Dermis microvascular lymphatic vessel endothelial cell (primary cell): ENCODE measurements at regions not wholly inside any gene's neighbourhood (a gene's known extent, or its start where the extent isn't known, plus 50 kb on each side); places are given as distances from the start of the nearest gene placed in this dataset.
"Not testable (repeated sequence)": the region's sequence is repeated elsewhere in the genome, so short reads cannot be mapped to it uniquely, and the experiment has no call there.

Experiments used
- DNase-seq, 2 donors: peaks; one replicate each; pipeline versions ENCODE4 v3.0.0 to v3.0.0-alpha.2; 2010; ENCODE audit warnings: low read depth in 2 of 2

- no peak for DNase-seq
Measured at GRCh38 chr16:86073103-86073625, 174.2 kb downstream of the IRF8 start.

- DNase-seq = no peak
Measured at GRCh38 chr16:86073763-86074493, 175.0 kb downstream of the IRF8 start.

DNA sequence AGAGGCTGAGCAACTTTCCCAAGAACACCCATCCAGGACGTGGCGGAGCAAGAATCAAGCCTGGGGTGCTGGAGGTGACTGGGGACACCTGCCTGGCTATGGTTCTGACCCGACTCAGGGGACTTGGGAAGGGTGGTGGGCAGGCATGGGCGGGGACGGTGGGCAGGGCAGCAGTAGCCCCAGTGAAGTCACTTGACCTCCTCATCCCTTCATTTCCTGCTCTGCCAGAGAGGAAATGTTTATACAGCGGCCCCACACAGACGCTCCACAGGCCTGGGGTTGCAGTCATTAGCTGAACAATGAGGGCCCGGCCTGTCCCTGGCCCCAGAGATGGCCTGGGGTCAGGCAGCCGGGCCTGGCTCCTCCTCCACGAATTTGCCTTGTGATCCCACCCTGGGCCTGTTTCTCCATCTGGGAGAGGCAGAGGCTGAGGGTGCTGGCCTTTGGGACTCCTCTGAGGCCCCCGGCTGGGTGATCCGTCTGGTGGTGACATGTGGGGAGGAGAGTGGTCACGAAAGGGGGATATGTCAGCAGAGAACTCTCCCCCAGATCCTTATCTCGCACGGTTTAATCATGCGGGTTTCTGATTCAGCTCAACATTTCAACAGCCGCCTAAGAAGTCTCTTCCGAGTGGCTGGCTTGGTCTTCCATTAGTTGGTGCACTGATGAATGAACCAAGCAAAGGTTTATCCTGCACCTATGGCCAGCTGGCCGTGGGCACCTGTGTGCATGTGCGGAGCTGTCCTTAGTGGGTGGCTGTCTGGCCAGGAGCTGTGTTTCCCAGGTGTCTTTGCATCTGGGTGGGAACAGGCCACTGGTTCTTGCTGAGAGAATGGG, 175.9 kb downstream of the IRF8 start:
- DNase-seq = peak; percentile 48 to 63

- no peak for DNase-seq
Measured at GRCh38 chr16:86075488-86075785, 176.5 kb downstream of the IRF8 start.

- no peak for DNase-seq
Measured at GRCh38 chr16:86075839-86076440, 177.0 kb downstream of the IRF8 start.

DNA sequence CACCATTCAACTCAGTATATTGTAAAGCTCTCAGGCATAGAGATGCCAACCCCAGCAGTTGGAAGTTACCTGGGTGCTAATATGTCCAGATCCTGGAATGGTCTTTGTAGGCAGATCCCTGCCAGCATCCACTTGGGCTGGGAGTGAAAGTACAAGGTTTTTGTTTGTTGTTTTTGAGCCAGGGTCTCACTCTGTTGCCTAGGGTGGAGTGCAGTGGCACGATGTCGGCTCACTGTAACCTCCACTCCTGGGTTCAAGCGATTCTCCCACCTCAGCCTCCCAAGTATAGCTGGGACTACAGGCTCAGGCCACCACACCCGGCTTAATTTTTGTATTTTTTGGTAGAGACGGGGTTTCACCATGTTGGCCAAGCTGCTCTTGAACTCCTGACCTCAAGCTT, 177.6 kb downstream of the IRF8 start:
- DNase-seq = no peak

DNA sequence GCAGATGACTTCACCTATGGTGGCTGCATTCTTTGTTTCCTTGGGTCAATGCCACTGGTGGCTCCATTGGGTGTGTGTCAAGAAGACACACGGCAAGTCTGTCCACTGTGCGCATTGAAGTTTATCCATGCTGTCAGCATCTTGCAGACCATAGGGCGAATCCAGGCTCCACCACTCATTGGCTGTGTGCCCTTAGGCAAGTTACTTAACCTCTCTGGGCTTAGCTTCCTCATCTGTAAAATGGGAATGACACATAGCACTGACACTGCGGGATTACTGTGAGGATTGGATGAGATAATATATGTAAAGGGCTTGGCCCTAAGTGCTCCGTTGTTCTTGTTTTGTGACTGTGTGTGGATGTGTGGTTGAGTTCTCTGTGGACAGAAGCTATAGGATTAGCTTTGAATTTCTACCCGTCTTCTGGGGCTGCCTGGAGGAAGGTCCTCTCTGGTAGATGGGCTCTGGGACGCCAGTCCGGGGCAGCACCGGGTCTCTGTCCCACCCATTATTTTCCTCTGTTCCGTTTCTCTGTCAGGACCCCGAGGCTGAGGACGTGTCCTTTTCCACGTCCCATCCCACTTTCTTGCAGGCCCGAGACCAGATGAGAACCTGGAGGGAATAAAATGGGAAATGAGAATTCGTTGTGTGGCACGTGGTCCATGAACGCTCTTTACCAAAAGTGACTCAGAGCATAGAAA, 178.4 kb downstream of the IRF8 start:
- DNase-seq = no peak

GRCh38 chr16:86078121-86078600, 179.2 kb downstream of the IRF8 start:
- DNase-seq = no peak

DNA sequence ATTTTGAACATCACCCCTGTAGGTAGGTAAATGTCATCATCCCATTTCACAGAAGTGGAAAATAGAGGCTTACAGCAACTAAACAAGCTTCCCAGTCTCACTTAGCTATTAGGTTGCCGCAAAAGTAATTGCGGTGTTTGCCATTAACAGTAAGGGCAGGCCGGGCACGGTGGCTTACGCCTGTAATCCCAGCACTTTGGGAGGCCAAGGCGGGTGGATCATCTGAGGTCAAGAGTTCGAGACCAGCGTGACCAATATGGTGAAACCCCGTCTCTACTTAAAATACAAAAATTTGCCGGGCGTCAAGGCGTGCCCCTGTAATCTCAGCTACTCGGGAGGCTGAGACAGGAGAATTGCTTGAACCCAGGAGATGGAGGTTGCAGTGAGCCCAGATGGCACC, 179.7 kb downstream of the IRF8 start:
- not testable (repeated sequence) for DNase-seq

DNA sequence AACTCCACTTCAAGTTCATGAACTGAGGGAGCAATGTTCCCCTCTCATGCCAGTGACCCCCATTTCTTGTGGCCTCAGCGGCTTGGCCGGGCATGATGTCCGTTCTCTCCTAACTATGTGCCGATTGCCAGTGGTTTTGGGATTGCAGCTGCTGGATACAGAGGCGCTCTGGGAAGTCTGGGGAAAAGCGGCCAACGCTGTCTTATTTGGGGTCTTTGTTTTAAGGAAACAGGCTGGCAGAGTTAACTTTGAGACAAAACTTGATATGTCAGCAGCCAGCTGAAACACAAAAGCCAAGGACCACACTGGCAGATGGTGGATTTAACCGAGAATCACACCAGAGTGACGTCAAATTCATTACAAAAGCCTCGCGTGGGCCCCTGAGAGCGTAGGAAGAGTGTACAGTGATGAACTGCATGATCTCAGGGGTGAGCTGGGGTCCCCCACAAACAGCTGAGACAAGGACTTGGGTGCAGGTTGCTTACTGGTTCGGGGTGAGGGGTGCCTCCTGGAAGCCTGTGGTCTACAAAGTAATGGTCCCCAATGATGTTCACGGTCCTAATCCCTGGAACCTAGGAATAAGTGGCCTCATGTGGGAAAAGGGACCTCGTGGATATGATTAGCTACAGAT, 180.4 kb downstream of the IRF8 start:
- DNase-seq = no peak

DNA sequence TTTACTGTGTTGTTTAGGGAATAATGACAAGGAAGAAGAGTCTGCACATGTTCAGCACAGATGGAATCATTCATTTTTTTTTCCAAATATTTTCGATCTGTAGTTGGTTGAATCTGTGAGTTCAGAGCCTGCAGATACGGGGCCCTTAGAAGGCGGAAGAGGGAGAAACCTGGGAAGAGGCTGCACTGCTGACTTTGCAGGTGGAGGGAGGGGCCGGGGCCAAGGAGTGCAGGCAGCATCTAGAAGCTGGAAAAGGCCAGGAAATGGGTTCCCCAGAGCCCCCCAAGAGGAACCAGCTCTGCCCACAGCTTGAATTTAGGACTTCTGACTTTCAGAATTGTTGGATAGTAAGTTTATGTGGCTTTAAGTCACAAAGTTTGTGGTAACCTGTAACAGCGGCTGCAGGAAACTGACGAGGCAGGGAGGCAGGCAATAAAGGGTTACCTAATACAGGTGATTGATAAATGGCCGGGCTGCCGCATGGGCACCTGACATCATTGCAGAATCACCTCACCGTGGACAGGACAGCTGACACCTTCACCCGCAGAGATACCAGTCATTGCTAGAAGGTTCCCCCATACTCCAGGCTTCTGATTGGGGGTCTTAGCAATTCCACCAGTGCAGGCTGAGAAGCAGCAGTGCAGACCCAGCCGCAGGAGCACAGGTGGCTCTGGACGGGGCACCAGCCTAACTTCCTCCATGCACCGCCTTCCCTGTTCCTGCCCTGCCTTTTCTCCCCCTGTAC, 181.3 kb downstream of the IRF8 start:
- DNase-seq = no peak

DNA sequence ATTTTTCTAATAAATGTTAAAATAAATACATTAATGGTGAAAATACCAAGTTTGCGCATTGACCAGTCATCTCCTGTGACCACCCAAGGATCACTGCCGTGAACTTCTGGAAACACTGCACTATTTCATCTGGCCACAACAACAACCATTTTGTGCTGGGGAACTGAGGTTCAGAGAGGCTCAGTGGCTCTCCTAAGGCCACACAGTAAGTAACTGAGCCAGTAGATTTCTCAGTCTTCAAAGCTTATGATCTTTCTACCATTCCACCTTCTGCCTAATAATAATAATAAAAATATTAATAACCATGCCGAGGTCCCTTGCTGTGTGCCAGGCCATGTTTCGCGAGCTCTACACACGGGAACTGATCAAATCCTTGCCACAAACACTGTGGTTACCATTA, 182.0 kb downstream of the IRF8 start:
- DNase-seq = no peak

- no peak for DNase-seq
Measured at GRCh38 chr16:86082418-86083030, 183.6 kb downstream of the IRF8 start.

DNA sequence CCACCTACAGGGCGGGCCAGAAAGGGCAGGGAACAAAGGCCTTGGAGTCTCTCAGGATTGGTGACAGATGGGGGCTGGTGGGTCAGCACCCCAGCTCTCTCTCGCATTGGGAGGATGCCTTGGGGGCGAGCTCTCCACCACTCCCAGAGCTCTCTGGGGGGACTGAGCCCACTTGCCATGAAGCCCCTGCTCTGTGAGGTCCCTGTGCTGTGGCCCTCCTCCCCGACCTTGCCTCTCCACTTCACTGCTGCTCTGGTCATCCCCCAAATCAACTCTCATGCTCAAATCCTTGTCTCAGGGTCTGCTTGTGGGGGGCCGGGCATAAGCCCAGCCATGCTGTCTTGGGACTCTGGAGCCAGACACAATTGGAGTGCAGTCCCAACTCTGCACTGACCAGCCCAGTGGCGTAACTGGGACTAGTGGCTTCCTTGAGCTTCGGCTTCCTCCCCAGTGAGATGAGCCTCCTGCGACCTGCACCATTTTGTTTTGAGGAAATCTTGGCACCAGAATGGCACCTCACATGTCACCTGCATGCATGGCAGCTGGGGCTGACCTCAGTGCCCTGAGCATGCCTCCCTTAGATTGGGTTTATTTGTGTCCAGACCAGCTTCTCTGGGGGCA, 184.5 kb downstream of the IRF8 start:
- no peak for DNase-seq

DNA sequence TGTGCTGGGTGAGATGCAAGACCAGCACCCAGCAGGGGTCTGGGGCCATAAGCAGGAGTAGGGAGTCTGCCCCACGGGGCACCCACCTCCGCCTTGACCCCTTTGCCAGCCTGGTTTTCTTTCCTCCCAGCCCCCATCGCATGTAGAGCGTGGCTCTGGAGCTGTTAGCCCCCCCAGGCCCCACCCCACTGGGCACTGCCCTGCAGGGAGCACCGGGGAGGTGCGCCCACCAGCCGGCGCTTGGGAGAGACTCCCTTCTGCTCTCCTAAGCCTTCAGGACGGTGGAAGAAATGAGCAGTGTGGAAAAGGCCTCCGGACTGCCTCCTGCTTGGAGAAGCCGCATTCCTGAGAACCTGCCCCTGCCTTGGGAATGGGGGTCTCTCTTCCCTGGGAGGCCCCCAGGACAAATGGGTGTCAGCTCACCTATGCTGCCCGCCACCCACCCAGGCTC, 186.2 kb downstream of the IRF8 start:
- DNase-seq = no peak

DNA sequence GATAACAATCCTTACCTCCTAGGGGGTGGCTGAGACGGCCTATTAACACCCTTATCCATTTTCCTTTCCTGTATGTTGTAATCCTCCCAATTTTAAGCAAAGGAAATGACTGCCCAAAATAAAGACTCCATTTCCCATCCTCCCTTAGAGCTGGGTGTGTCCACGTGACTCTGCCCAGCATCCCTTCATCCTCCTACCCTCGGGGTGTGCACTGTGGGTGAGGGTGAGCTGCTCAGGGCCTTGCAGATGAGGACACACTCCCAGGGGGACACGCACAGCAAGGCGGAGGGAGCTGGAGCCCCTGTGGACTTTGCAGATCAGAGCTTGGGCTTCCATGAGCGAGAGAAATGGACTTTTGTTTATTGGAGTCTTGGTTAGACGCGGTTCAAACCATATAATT, 186.8 kb downstream of the IRF8 start:
- no peak for DNase-seq

- DNase-seq = no peak
Measured at GRCh38 chr16:86086471-86086870, 187.5 kb downstream of the IRF8 start.

GRCh38 chr16:86087011-86087895, 188.3 kb downstream of the IRF8 start:
- no peak for DNase-seq

GRCh38 chr16:86087896-86088230, 188.9 kb downstream of the IRF8 start:
- DNase-seq = no peak
